BE2C (cell line): ENCODE measurements at regions not wholly inside any gene's neighbourhood (a gene's known extent, or its start where the extent isn't known, plus 50 kb on each side); places are given as distances from the start of the nearest gene placed in this dataset.
"Not testable (repeated sequence)": the region's sequence is repeated elsewhere in the genome, so short reads cannot be mapped to it uniquely, and the experiment has no call there.

Source experiments
- DNase-seq: peaks from one replicate; pipeline ENCODE4 v3.0.0-alpha.2; 2020
- H3K27me3 ChIP-seq: fragments of 250-450 bp; sonication (Bioruptor Pico); 2 replicates; pipeline ENCODE4 v1.5.1; 2020; ENCODE audit warnings: mild to moderate bottlenecking
- H3K36me3 ChIP-seq: fragments of 250-450 bp; sonication (Bioruptor Pico); 2 replicates; pipeline ENCODE4 v1.5.1; 2020; ENCODE audit warnings: mild to moderate bottlenecking
- H3K4me1 ChIP-seq: fragments of 250-450 bp; sonication (Bioruptor Pico); 2 replicates; pipeline ENCODE4 v1.5.1; 2020
- H3K4me3 ChIP-seq: 2 replicates; pipeline ENCODE4 v1.5.1; 2011; ENCODE audit warnings: low read depth, low read length
- H3K9me3 ChIP-seq: fragments of 250-450 bp; sonication (Bioruptor Pico); 2 replicates; pipeline ENCODE4 v1.5.1; 2020
- CTCF ChIP-seq: IDR thresholded peaks from 2 replicates; pipeline ENCODE4 v1.5.1; 2012; ENCODE audit warnings: mild to moderate bottlenecking, low read depth, low read length

DNA sequence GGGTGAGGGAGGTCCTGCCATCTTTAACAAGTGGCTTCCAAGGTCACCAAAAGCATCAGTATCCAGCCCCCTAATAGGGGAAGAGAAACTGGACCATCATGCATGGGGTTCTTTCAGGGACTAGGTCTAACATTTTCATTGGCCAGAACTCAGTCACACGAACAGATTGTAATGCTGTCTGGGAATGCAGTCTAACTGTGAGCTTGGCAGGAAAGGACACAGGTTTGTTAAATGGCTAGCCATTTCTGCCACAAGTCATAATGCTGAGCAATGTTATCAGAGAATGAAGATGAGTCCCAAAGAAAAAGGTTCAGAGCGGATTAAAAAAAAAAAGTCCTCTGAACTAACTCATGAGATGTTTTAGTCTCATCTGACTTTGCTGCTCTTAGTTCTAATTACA lies 70.9 kb upstream of the TNP1 start:
- TF ChIP-seq CTCF = no peak
- DNase-seq = no peak
- Histone ChIP-seq H3K36me3 (no peaks in the 10 kb centered on the region), H3K4me3 (no peak overlapping the region), H3K4me1 (no peaks in the 10 kb centered on the region), H3K27me3 (no peaks in the 10 kb centered on the region), H3K9me3 (no peaks in the 10 kb centered on the region)

- not testable (repeated sequence) for H3K4me3 ChIP-seq, H3K4me1 ChIP-seq, H3K36me3 ChIP-seq, H3K9me3 ChIP-seq, DNase-seq, H3K27me3 ChIP-seq
These were observed 69.5 kb upstream of the TNP1 start for GRCh38 chr2:216929338-216929737.

- Histone ChIP-seq H3K9me3 (no peaks in the 10 kb centered on the region), H3K4me3 (no peak overlapping the region), H3K27me3 (no peaks in the 10 kb centered on the region), H3K4me1 (no peaks in the 10 kb centered on the region), H3K36me3 (no peaks in the 10 kb centered on the region)
- no peak for DNase-seq
- no peak for TF ChIP-seq CTCF
These were observed 67.3 kb upstream of the TNP1 start for GRCh38 chr2:216927163-216927562.

DNA sequence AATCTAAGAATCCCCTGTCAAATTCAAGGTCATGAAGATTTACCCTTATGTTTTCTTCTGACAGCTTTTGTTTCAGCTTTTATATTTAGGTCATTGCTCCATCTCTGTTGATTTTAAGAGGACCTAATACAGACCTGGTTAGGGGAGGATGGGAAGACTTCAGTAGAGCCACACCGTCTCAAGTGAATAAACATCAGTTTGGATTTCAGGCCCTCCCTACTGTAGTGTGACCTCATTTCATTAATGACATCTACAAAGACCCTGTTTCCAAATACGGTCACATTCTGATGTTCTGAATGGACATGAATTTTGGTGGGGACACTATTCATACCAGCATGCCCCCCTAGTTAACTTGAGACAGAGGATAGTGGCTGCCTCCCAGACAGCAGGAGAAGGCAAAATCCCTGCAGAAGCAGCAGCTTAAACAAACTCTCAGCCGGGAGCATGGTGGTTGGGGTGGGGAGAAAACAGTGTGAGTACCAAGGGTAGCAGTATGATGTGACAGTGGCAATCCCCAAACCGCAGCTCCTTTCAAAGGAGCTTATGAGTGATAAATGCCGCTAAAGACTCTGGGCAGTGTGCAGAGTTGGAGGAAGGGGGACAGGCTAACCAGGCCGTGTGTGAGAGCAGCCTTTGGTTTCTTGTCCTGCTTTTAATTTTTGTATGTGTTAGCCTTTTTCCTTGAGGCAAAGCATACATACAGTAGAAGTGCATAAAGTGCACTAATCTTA lies 65.9 kb upstream of the TNP1 start:
- Histone ChIP-seq H3K27me3 (no peaks in the 10 kb centered on the region), H3K4me3 (no peak overlapping the region), H3K9me3 (no peaks in the 10 kb centered on the region), H3K36me3 (no peaks in the 10 kb centered on the region), H3K4me1 (no peaks in the 10 kb centered on the region)
- DNase-seq = no peak
- no peak for TF ChIP-seq CTCF

GRCh38 chr2:216925006-216925405 lies 65.1 kb upstream of the TNP1 start:
- no peaks in the 10 kb centered on the region for H3K27me3 ChIP-seq
- DNase-seq = no peak
- H3K4me1 ChIP-seq = no peaks in the 10 kb centered on the region
- H3K9me3 ChIP-seq = no peaks in the 10 kb centered on the region
- TF ChIP-seq CTCF = no peak
- no peaks in the 10 kb centered on the region for H3K36me3 ChIP-seq
- H3K4me3 ChIP-seq = no peak overlapping the region

DNA sequence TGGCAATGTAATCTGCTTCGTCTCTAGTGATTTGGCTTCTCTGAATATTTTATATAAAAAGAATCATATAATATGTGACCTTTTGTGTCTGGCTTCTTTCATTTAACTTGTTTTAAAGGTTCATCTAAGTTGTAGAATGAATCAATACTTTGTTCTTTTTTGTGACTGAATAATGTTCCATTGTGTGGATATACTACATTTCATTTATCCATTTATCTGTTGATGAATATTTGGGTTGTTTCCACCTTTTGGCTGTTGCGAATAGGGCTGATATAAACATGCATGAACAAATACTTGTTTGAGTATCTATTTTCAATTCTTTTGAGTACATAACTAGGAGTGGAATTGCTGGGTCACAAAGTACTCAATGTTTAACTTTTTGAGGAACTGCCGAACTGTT lies 63.8 kb upstream of the TNP1 start:
- H3K4me1 ChIP-seq = no peaks in the 10 kb centered on the region
- no peak for TF ChIP-seq CTCF
- no peak overlapping the region for H3K4me3 ChIP-seq
- H3K9me3 ChIP-seq = no peaks in the 10 kb centered on the region
- no peak for DNase-seq
- no peaks in the 10 kb centered on the region for H3K36me3 ChIP-seq
- H3K27me3 ChIP-seq = no peaks in the 10 kb centered on the region
